GM12865 (cell line): ENCODE measurements at regions not wholly inside any gene's neighbourhood (a gene's known extent, or its start where the extent isn't known, plus 50 kb on each side); places are given as distances from the start of the nearest gene placed in this dataset.
"Not testable (repeated sequence)": the region's sequence is repeated elsewhere in the genome, so short reads cannot be mapped to it uniquely, and the experiment has no call there.

ENCODE experiments used
- DNase-seq: peaks from one replicate; pipeline ENCODE4 v3.0.0; 2010; ENCODE audit warnings: low read depth
- H3K4me3 ChIP-seq: 2 replicates; pipeline ENCODE4 v1.5.1; 2011; ENCODE audit warnings: mild to moderate bottlenecking, low read depth, low read length, control low read depth
- TF ChIP-seq, protein P1 (sequence below): IDR thresholded peaks from 2 replicates; pipeline ENCODE4 v1.5.1; 2011; ENCODE audit warnings: low read length, control low read depth, low read depth, inconsistent platforms; ENCODE audit not compliant: insufficient read depth; ENCODE audit errors: missing control alignments

DNA sequence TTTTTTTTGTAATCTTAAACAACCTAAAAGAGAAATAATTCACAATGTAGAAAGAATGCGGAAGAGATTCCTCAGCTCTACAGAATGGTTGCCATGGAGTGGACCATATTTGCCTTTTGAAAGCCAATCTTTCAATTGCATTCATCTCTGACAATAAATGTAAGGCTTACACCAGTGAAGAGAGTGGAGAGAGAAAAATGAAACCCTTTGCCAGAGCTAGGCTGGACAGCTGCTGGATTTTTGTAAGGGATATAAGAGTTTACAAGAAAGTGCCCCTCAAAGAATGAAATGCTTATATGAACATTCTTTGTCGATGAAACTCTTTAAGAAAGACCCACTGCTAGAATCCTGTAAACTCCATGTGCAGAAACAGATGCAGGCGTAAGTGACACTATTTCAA lies 66.0 kb upstream of the FAT1 start:
- DNase-seq, result no peak
- no peak overlapping the region for H3K4me3 ChIP-seq
- TF ChIP-seq, protein P1, sequence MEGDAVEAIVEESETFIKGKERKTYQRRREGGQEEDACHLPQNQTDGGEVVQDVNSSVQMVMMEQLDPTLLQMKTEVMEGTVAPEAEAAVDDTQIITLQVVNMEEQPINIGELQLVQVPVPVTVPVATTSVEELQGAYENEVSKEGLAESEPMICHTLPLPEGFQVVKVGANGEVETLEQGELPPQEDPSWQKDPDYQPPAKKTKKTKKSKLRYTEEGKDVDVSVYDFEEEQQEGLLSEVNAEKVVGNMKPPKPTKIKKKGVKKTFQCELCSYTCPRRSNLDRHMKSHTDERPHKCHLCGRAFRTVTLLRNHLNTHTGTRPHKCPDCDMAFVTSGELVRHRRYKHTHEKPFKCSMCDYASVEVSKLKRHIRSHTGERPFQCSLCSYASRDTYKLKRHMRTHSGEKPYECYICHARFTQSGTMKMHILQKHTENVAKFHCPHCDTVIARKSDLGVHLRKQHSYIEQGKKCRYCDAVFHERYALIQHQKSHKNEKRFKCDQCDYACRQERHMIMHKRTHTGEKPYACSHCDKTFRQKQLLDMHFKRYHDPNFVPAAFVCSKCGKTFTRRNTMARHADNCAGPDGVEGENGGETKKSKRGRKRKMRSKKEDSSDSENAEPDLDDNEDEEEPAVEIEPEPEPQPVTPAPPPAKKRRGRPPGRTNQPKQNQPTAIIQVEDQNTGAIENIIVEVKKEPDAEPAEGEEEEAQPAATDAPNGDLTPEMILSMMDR, result no peak

DNA sequence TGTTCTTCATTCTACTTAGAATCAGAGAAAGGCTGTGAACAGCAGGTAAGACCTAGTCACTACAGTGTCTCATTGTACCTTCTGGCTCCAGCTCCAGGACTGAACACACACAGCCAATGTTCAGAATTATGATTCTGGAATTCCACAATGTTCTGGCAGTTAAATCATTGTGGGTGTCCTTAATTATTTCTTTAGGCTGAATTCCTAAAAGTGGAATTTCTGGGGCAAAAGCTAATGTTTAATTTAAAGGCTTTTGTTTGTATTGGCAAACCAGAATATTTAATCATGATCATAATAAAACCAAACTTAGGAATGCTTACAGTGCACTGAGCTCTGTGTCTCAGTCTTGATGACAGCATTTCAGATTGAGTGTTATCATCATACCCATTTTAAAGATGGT lies 67.0 kb upstream of the FAT1 start:
- no peak overlapping the region for H3K4me3 ChIP-seq
- TF ChIP-seq, protein P1, result no peak
- no peak for DNase-seq

DNA sequence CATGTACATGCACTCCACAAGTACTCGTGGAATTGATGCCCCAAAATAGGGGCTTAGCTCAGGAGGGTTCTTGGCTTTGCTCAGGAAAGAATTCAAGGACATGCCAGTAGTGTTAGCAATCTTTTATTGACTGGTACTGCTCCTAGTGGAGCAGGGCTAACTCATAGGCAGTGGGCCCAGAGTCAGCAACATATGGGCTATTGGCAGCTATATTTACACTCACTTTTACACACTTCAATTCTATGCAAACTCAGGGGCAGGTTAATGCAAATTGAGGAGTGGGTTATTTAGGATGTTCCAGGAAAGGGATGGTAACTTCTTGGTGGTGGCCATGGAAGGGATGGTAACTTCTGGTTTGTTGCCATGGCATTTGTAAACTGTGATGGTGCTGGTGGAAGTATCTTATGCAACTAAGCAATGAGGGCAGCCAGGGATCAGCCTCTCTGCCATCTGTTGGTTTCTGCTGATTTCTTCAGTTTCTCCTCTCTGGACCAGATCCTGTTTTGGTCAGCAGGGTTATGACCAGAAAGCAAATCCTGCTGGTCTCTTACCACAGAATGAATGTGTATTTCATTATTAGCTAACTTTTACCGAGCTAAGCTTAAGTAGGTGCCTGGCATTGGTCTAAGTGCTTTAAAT lies 69.2 kb upstream of the FAT1 start:
- H3K4me3 ChIP-seq, result no peak overlapping the region
- DNase-seq, result no peak
- TF ChIP-seq, protein P1, result no peak

DNA sequence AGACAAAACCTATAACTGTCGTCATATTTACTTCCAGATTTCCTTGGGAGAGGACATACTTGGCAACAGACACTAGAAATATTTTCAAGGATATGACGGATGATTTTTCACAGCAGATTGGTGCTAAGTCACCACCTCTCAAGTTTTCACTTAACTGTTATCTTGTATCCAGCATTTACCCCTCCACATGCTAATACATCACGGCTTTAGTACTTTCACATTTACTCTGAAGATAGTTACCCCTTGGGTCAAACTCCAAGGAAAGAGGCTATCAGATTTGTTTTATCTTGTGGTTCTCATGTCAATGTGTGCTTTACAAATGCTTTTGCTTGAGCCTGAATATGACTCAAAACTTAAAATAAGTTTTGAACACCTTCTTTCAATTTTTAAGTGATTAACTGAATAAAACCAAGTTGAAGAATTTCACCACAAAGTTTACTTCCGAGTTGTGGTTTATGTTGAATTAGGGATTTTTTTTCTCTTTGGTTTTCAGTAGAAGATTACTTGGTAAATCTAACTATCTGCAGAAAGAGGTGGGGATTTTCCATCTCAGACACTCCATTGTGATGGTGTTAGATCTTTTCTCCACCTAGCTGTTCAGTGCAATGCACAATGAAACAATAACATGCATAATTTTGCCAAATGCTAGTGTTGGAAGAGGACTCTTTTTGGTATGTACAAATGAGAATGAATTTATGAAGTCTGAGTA lies 75.4 kb upstream of the FAT1 start:
- no peak for DNase-seq
- H3K4me3 ChIP-seq, result no peak overlapping the region
- TF ChIP-seq, protein P1, result no peak

DNA sequence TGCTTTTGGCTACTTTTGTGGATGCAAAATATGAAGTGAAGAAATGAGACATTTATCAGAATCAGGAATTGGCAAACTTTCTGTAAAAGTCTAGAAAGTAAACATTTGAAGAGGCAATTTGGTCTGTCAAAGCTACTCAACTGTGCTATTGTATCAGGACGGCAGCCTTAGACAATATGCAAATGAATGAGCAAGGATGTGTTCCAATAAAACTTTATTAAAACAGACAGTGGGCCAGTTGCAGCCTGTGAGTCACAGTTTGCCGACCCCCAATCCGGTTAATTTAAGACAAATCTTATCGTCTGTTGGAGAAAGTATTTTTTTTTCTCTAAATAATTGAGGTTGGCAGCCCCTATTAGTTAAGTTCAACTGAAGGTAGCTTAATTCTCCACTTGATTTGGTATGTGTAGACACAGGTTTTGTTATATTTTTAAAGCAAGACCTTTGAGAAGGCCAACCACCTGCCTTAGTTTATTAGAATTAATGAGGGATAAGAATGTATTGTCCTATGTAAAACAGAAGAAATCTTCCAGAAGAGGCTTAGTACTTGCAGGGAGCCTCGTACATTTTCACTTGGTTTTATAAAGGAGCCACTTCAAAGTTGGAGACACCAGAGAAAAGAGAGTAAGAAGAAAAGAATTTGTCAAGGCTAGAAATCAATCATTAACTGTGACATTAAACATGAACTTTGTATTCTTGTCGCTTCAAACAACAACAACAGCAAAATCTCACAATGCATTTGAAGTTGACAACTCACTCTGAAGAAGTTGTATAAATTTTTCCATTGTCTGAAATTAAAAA lies 81.6 kb upstream of the FAT1 start:
- no peak for DNase-seq
- H3K4me3 ChIP-seq, result no peak overlapping the region
- TF ChIP-seq, protein P1, result no peak

DNA sequence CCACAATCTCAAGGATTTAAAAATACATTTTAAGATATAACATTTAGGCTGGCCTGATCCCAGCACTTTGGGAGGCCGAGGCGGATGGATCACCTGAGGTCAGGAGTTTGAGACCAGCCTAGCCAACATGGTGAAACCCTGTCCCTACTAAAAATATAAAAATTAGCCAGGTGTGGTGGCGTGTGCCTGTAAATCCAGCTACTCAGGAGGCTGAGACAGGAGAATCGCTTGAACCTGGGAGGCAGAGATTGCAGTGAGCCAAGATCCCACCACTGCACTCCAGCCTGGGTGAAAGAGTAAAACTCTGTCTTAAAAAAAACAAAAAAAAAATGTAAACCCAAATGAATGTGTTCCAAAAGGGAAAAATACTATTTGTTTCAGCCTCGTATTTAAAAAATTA lies 82.3 kb upstream of the FAT1 start:
- DNase-seq, H3K4me3 ChIP-seq: not testable (repeated sequence)

DNA sequence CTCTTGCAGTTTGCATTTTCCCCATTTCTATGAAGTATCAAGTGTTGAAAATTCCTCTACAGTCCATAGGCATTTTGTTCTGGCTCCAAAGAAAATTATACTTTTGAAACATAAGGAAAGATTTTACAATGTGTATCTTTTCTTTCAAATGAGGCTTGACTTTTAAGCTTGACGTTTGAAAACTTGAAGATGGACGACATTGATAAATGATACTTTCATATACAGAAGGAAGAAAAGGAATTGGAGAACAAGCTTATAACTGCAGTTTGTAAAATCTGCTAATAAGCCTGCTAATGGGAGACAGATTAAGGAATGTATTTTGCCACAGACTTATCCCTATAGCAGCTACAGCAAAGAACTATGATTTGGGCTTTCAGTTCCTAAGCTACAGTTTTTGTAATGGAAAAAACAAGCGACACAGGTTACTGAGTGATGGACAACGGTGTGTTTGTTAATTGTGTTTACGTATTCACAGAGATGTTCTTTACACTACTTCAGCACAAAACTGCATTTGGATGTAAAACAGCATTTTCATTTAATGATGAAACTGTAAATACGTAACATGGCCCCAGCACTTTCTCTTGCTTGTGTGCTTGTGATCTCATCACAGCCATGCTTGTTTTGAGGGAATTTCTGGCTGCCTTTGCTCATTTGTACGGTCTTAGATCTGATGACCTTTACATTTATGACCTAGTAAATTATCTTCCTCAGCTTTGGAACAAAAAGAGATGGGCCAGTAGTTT lies 83.2 kb upstream of the FAT1 start:
- H3K4me3 ChIP-seq, result no peak overlapping the region
- TF ChIP-seq, protein P1, result no peak
- DNase-seq, result no peak
